ENCODE measurements at regions not wholly inside any gene's neighbourhood (a gene's known extent, or its start where the extent isn't known, plus 50 kb on each side); places are given as distances from the start of the nearest gene placed in this dataset.

DNA sequence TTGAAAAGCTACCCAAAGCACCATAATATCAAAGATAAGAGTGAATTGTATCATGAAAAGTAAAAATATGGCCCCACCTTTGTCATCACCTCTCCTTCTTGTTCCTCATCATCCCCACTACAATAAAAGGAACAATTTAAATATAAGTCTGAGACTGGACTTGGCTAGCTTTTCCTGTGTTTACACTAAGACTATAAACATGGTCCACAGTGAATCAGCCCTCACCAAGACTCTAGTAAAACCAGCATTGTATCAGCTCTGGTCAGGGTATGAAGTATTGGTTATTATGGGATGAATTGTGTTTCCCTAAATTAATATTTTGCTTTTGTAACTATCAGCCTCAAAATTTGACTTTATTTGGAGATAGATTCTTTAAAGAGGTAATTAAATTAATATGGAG, 105.4 kb downstream of the SLC25A46 start:
- no peak overlapping the region for H4K8ac ChIP-seq (ENCODE audit: extremely low read depth, insufficient read depth, low read length)
- H3K36me3 ChIP-seq (ENCODE audit: control insufficient read depth in 2 of 4, insufficient read depth in 4 of 4, low read length in 3 of 4) = no peaks in the 10 kb centered on the region
- H2BK120ac ChIP-seq (replicated peaks; ENCODE audit: low read depth, low read length) = no peak overlapping the region
- H3K4me1 ChIP-seq (replicated peaks in 1 of 4; ENCODE audit: control insufficient read depth in 3 of 4, insufficient read depth in 4 of 4, low read length in 3 of 4) = no peaks in the 10 kb centered on the region
- ChIA-PET POLR2A (ENCODE audit: partially characterized antibody) (no interaction called here), CTCF (ENCODE audit: partially characterized antibody) (no interaction called here)
- H3K56ac ChIP-seq (replicated peaks; ENCODE audit: insufficient read length, low read depth, low read length) = no peak overlapping the region
- H3K14ac ChIP-seq (ENCODE audit: insufficient read length) = no peak overlapping the region
- H2BK15ac ChIP-seq (ENCODE audit: low read length) = no peak overlapping the region
- H2BK5ac ChIP-seq (ENCODE audit: low read depth, low read length) = no peak overlapping the region
- H2BK12ac ChIP-seq (ENCODE audit: low read depth, low read length) = no peak overlapping the region
- no peaks in the 10 kb centered on the region for H3K23me2 ChIP-seq (ENCODE audit: low read depth, low read length)
- H3K4me2 ChIP-seq (ENCODE audit: insufficient read depth in 1 of 2, low read depth in 2 of 2, low read length in 2 of 2) = no peak overlapping the region
- no peak overlapping the region for H3K23ac ChIP-seq (ENCODE audit: insufficient read length)
- H4K5ac ChIP-seq (ENCODE audit: insufficient read length, low read depth, low read length) = no peak overlapping the region
- no peaks in the 10 kb centered on the region for H3K9me3 ChIP-seq (ENCODE audit: insufficient read depth in 2 of 2, low read depth in 1 of 2, low read length in 1 of 2)
- DNase-seq (ENCODE audit: low read depth in 1 of 2, low spot score in 2 of 2) (no peak), FAIRE-seq (no peak)
- no peak overlapping the region for H2AFZ ChIP-seq (ENCODE audit: low read length)
- H3K4ac ChIP-seq (replicated peaks; ENCODE audit: insufficient read length, low read depth, low read length) = no peak overlapping the region
- no peak overlapping the region for H3K18ac ChIP-seq (ENCODE audit: extremely low read depth, low read length)
- no peak overlapping the region for H3K27ac ChIP-seq (ENCODE audit: low read depth, low read length)
- no peak overlapping the region for H2BK20ac ChIP-seq (ENCODE audit: low read length)
- no peak overlapping the region for H3K4me3 ChIP-seq (ENCODE audit: extremely low read depth in 1 of 4, insufficient read depth in 2 of 4, low read depth in 3 of 4, low read length in 4 of 4)
- H2AK5ac ChIP-seq (ENCODE audit: low read depth, low read length) = no peak overlapping the region
- no peaks in the 10 kb centered on the region for H4K20me1 ChIP-seq (replicated peaks in 1 of 2; ENCODE audit: control insufficient read depth in 1 of 2, insufficient read depth in 2 of 2, low read length in 2 of 2)
- TF ChIP-seq TAF7 (optimal IDR thresholded peaks at IDR 0.05; ENCODE audit: borderline replicate concordance, low read depth, low read length) = no peak
- TF ChIP-seq, protein P1, sequence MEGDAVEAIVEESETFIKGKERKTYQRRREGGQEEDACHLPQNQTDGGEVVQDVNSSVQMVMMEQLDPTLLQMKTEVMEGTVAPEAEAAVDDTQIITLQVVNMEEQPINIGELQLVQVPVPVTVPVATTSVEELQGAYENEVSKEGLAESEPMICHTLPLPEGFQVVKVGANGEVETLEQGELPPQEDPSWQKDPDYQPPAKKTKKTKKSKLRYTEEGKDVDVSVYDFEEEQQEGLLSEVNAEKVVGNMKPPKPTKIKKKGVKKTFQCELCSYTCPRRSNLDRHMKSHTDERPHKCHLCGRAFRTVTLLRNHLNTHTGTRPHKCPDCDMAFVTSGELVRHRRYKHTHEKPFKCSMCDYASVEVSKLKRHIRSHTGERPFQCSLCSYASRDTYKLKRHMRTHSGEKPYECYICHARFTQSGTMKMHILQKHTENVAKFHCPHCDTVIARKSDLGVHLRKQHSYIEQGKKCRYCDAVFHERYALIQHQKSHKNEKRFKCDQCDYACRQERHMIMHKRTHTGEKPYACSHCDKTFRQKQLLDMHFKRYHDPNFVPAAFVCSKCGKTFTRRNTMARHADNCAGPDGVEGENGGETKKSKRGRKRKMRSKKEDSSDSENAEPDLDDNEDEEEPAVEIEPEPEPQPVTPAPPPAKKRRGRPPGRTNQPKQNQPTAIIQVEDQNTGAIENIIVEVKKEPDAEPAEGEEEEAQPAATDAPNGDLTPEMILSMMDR (IDR thresholded peaks at IDR 0.05; ENCODE audit: control extremely low read depth in 1 of 3, insufficient read depth in 1 of 3, low read depth in 1 of 3, low read length in 3 of 3) = no peak
- no peak overlapping the region for H4K91ac ChIP-seq (replicated peaks; ENCODE audit: insufficient read length, low read length)
- no peaks in the 10 kb centered on the region for H3K79me2 ChIP-seq (ENCODE audit: control insufficient read depth in 1 of 2, insufficient read depth in 2 of 2, low read length in 2 of 2)
- no peaks in the 10 kb centered on the region for H3K27me3 ChIP-seq (replicated peaks in 1 of 4; ENCODE audit: control insufficient read depth in 3 of 4, extremely low read depth in 1 of 4, insufficient read depth in 3 of 4, low read length in 3 of 4)
- H3K9ac ChIP-seq (replicated peaks in 1 of 4; ENCODE audit: extremely low read depth in 1 of 4, low read depth in 3 of 4, low read length in 3 of 4) = no peak overlapping the region
- no peaks in the 10 kb centered on the region for H3K79me1 ChIP-seq (ENCODE audit: low read depth, low read length)
